ENCODE measurements at regions not wholly inside any gene's neighbourhood (a gene's known extent, or its start where the extent isn't known, plus 50 kb on each side); places are given as distances from the start of the nearest gene placed in this dataset.
A peak's percentile ranks its signal among the peaks of the same experiment; 100 is the strongest.

GRCh38 chr12:66048835-66049537 is 81.6 kb downstream of the LLPH start (continued):
- TF ChIP-seq ZNF143 (CRISPR knock-in tag; IDR thresholded peaks at IDR 0.05) (no peak), XRCC5 (optimal IDR thresholded peaks at IDR 0.05; ENCODE audit: low read length) (no peak), ZNF251 (CRISPR knock-in tag; IDR thresholded peaks at IDR 0.05) (no peak), REPIN1 (CRISPR knock-in tag; IDR thresholded peaks at IDR 0.05; ENCODE audit: borderline replicate concordance, low read depth) (peak; percentile 37; the same call in 1 of the 2 replicates), LCORL (IDR thresholded peaks at IDR 0.05) (no peak), LCORL (CRISPR knock-in tag; IDR thresholded peaks at IDR 0.05) (0 out of 2 replicates have a peak, but pooled peaks have one; percentile 49), FOSL2 (CRISPR knock-in tag; IDR thresholded peaks at IDR 0.05) (peak; percentile 90), ETV5 (CRISPR knock-in tag; IDR thresholded peaks at IDR 0.05; ENCODE audit: borderline replicate concordance) (peak; percentile 92), TOPORS (CRISPR knock-in tag; IDR thresholded peaks at IDR 0.05) (no peak), ZNF558 (CRISPR knock-in tag; IDR thresholded peaks at IDR 0.05; ENCODE audit: borderline replicate concordance) (0 out of 2 replicates have a peak, but pooled peaks have one; percentile 30), ZKSCAN5 (CRISPR knock-in tag; IDR thresholded peaks at IDR 0.05) (no peak), RFX5 (IDR thresholded peaks at IDR 0.05; ENCODE audit: low read depth, low read length) (no peak), FOXA1 (IDR thresholded peaks at IDR 0.05) (0 out of 2 replicates have a peak, but pooled peaks have one; percentile 38), FOXA1 (CRISPR knock-in tag; IDR thresholded peaks at IDR 0.05) (peak; percentile 93), BCL3 (CRISPR knock-in tag; IDR thresholded peaks at IDR 0.05) (no peak), ZNF317 (CRISPR knock-in tag; IDR thresholded peaks at IDR 0.05) (peak; percentile 88), ZNF260 (CRISPR knock-in tag; IDR thresholded peaks at IDR 0.05; ENCODE audit: borderline replicate concordance, low read depth) (no peak), JUN (CRISPR knock-in tag; IDR thresholded peaks at IDR 0.05) (peak; percentile 74), ZNF331 (CRISPR knock-in tag; IDR thresholded peaks at IDR 0.05) (peak; percentile 86)
- TF ChIP-seq, protein P1, sequence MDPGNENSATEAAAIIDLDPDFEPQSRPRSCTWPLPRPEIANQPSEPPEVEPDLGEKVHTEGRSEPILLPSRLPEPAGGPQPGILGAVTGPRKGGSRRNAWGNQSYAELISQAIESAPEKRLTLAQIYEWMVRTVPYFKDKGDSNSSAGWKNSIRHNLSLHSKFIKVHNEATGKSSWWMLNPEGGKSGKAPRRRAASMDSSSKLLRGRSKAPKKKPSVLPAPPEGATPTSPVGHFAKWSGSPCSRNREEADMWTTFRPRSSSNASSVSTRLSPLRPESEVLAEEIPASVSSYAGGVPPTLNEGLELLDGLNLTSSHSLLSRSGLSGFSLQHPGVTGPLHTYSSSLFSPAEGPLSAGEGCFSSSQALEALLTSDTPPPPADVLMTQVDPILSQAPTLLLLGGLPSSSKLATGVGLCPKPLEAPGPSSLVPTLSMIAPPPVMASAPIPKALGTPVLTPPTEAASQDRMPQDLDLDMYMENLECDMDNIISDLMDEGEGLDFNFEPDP (CRISPR knock-in tag; conservative IDR thresholded peaks at IDR 0.05): no peak
- TF ChIP-seq, protein P2, sequence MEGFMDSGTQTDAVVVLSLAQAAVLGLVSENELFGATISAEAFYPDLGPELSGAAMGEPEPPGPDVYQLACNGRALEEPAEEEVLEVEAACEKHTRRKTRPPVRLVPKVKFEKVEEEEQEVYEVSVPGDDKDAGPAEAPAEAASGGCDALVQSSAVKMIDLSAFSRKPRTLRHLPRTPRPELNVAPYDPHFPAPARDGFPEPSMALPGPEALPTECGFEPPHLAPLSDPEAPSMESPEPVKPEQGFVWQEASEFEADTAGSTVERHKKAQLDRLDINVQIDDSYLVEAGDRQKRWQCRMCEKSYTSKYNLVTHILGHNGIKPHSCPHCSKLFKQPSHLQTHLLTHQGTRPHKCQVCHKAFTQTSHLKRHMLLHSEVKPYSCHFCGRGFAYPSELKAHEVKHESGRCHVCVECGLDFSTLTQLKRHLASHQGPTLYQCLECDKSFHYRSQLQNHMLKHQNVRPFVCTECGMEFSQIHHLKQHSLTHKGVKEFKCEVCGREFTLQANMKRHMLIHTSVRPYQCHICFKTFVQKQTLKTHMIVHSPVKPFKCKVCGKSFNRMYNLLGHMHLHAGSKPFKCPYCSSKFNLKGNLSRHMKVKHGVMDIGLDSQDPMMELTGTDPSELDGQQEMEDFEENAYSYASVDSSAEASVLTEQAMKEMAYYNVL (CRISPR knock-in tag; IDR thresholded peaks at IDR 0.05; ENCODE audit: borderline replicate concordance): peak; percentile 93

All from HepG2 (cell line).